ENCODE measurements at regions not wholly inside any gene's neighbourhood (a gene's known extent, or its start where the extent isn't known, plus 50 kb on each side); places are given as distances from the start of the nearest gene placed in this dataset.
"Not testable (repeated sequence)": the region's sequence is repeated elsewhere in the genome, so short reads cannot be mapped to it uniquely, and the experiment has no call there.

DNA sequence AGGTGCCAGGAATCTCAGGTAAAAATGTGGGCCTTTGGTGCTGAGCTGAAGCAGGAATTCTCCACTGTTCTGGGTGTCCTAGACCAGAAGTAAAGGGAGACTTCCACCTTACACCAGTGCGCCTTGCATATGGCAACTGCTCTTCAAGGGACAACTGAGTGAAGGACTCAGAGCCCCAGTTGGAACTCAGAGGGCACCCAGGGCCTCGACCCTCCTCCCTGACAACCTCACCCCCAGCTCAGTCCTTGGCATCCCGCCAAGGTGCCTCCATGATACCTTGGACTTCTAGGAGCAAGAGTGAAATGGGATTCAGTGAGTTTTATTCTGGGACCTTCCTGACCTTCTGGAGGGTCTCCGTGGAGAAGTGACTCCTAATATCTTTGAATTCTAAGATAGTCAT is 140.3 kb downstream of the GPCPD1 start:
- H3K4me3 ChIP-seq (ENCODE audit: low read depth, low read length): no peak overlapping the region
- TF ChIP-seq, protein P1, sequence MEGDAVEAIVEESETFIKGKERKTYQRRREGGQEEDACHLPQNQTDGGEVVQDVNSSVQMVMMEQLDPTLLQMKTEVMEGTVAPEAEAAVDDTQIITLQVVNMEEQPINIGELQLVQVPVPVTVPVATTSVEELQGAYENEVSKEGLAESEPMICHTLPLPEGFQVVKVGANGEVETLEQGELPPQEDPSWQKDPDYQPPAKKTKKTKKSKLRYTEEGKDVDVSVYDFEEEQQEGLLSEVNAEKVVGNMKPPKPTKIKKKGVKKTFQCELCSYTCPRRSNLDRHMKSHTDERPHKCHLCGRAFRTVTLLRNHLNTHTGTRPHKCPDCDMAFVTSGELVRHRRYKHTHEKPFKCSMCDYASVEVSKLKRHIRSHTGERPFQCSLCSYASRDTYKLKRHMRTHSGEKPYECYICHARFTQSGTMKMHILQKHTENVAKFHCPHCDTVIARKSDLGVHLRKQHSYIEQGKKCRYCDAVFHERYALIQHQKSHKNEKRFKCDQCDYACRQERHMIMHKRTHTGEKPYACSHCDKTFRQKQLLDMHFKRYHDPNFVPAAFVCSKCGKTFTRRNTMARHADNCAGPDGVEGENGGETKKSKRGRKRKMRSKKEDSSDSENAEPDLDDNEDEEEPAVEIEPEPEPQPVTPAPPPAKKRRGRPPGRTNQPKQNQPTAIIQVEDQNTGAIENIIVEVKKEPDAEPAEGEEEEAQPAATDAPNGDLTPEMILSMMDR (IDR thresholded peaks at IDR 0.05; ENCODE audit: low read depth, low read length): no peak

DNA sequence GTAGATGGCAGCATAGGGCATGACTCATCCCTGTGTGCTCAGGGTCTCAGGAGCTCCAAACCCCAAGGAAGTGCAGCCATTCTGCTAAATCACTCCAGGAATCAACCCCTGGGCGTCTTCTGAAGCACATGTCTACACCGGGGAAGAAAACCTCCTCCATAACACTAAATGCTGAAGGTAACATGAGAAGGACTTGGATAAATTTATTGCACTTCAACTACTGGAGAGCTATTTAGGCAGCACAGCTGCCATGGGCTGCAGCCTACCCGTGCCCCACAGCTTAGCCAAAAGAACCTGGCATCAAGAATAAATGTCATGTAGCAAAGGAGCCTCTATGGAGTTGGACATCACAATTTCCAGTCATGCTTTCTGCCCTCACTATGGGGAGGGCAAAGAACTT is 141.7 kb downstream of the GPCPD1 start:
- no peak overlapping the region for H3K4me3 ChIP-seq (ENCODE audit: low read depth, low read length)
- TF ChIP-seq, protein P1 (IDR thresholded peaks at IDR 0.05; ENCODE audit: low read depth, low read length): no peak

DNA sequence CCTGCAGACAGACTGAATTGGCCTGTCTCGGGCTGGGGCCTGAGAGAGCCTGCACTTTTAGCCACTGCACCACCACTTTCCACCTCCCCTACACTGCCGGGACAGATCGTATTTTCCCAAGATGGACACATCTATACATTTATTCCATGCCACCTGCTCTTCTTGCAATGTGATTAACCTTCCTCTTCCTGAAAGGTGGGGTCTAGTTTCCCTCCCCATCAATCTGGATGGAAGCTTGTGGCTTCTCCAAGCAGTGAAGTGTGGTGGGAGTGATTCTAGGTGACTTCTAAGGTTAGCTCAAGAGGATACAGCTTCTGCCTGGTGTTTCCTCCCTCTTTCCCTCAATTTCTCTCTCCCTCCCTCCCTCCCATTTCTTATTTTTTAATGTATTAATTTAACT is 143.7 kb downstream of the GPCPD1 start:
- H3K4me3 ChIP-seq (ENCODE audit: low read depth, low read length): no peak overlapping the region
- TF ChIP-seq, protein P1 (IDR thresholded peaks at IDR 0.05; ENCODE audit: low read depth, low read length): no peak

DNA sequence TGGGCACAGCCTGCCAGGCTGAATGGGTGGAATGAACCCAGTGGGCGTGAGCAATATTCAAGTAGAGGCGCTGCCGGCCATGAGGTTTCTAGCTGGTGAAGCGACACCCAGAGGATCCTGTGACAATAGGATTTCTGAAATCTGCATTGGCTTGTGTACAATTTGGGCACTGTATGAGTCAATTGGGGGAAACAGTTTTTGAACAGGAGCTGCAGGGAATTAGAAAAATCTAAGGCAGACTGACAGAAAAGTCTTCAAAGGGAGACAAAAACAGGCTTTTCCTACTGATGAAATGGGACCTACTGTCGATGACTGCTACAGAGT is 145.2 kb downstream of the GPCPD1 start:
- H3K4me3 ChIP-seq (ENCODE audit: low read depth, low read length): no peak overlapping the region
- TF ChIP-seq, protein P1 (IDR thresholded peaks at IDR 0.05; ENCODE audit: low read depth, low read length): no peak

DNA sequence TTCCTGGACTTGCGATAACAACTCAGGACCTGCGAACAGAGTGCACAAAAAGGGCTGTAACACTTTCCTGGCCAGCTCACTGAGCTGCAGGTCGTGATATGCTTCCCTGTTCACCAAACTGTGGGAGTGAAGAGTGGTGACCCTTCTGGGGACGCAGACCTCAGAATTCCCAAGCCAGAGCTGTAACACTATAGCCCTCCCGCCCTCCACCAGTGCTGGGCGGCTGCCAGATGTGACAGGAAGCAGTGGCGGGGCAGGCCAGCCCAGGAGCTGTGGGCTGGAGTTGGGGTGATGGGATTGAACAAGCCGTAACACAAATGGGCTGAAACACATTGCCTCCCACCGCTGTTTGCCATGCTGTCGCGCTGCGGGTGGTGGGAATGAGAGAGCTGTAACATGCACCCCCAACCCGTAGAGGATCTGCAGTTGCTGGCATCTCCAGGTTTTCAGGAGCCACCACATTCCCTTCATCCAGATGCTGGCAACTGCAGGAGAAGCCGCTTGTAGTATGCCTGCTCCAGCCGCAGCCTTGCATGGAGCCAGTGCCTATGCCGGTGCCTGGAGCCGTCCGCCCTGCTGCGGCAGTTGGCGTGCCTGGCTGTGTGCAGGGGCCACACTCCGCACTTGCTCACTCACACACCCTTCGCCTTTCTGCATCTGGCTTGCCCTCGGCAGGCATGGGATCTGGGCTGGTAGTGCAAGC is 145.8 kb downstream of the GPCPD1 start:
- TF ChIP-seq, protein P1 (IDR thresholded peaks at IDR 0.05; ENCODE audit: low read depth, low read length): no peak
- H3K4me3 ChIP-seq (ENCODE audit: low read depth, low read length): no peak overlapping the region

DNA sequence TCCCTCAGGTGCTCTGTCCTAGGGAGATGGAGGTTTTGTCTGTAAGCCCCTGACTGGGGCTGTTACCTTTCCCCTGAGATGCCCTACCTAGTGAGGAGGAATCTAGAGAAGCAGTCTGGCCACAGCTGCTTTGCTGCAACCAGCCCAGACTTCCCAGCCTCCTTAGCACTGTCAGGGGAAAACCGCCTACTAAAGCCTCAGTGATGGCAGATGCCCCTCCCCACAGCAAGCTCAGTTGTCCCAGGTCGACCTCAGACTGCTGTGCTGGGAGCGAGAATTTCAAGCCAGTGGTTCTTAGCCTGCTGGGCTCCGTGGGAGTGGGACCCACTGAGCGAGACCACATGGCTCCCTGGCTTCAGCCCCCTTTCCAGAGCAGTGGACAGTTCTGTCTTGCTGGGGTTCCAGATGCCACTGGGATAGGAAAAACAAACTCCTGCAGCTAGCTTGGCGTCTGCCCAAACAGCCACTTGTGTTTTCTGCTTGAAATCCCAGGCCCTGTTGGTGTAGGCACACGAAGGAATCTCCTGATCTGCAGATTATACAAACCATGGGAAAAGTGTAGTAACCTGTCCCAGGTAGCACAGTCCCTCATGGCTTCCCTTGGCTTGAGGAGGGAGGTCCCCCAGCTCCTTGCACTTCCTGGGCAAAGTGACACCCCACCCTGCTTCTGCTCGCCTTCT is 146.4 kb upstream of the PROKR2 start:
- H3K4me3 ChIP-seq (ENCODE audit: low read depth, low read length): no peak overlapping the region
- TF ChIP-seq, protein P1 (IDR thresholded peaks at IDR 0.05; ENCODE audit: low read depth, low read length): no peak

DNA sequence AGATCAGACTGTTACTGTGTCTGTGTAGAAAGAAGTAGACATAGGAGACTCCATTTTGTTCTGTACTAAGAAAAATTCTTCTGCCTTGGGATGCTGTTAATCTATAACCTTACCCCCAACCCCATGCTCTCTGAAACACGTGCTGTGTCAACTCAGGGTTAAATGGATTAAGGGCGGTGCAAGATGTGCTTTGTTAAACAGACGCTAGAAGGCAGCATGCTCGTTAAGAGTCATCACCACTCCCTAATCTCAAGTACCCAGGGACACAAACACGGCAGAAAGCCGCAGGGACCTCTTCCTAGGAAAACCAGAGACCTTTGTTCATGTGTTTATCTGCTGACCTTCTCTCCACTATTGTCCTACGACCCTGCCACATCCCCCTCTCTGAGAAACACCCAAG is 137.0 kb upstream of the PROKR2 start:
- not testable (repeated sequence) for H3K4me3 ChIP-seq (ENCODE audit: low read depth, low read length)

DNA sequence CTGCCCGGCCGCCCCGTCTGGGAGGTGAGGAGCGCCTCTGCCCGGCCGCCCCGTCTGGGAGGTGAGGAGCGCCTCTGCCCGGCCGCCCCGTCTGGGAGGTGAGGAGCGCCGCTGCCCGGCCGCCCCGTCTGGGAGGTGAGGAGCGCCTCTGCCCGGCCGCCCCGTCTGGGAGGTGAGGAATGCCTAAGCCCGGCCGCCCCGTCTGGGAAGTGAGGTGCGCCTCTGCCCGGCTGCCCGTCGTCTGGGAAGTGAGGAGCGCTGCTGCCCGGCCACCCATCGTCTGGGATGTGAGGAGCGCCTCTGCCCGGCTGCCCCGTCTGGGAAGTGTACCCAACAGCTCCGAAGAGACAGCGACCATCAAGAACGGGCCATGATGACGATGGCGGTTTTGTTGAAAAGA is 136.6 kb upstream of the PROKR2 start:
- not testable (repeated sequence) for H3K4me3 ChIP-seq (ENCODE audit: low read depth, low read length)

DNA sequence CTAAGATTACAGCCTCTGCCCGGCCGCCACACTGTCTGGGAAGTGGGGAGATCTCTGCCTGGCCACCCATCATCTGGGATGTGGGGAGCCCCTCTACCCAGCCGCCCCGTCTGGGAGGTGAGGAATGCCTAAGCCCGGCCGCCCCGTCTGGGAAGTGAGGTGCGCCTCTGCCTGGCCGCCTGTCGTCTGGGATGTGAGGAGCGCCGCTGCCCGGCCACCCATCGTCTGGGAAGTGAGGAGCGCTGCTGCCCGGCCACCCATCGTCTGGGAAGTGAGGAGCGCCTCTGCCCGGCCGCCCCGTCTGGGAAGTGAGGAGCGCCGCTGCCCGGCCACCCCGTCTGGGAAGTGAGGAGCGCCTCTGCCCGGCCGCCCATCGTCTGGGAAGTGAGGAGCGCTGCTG is 135.9 kb upstream of the PROKR2 start:
- H3K4me3 ChIP-seq (ENCODE audit: low read depth, low read length): not testable (repeated sequence)

DNA sequence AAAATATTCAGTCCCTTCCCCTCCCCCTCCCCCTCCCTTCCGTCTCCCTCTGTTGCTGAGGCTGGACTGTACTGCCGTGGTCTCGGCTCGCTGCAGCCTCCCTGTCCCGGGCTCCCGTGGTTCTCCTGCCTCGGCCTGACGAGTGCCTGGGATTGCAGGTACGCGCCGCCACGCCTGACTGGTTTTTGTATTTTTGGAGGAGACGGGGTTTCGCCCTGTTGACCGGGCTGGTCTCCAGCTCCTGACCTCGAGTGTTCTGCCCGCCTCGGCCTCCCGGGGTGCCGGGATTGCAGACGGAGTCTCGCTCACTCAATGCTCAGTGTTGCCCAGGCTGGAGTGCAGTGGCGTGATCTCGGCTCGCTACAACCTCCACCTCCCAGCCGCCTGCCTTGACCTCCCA is 135.5 kb upstream of the PROKR2 start:
- H3K4me3 ChIP-seq (ENCODE audit: low read depth, low read length): not testable (repeated sequence)
